Common myeloid progenitor, CD34-positive (primary cell): ENCODE measurements at regions not wholly inside any gene's neighbourhood (a gene's known extent, or its start where the extent isn't known, plus 50 kb on each side); places are given as distances from the start of the nearest gene placed in this dataset.
"Not testable (repeated sequence)": the region's sequence is repeated elsewhere in the genome, so short reads cannot be mapped to it uniquely, and the experiment has no call there.

Source experiments
- CTCF ChIA-PET: fragments of 350-600 bp; sonication (Branson Sonifier 250); formaldehyde crosslinking; loops from one replicate; lab custom pipeline; 2021; ENCODE audit warnings: antibody characterized with exemption; lab: Charles Lee
- POLR2A ChIA-PET: fragments of 350-600 bp; sonication (Branson Sonifier 250); formaldehyde crosslinking; loops from one replicate; lab custom pipeline; 2021; ENCODE audit warnings: antibody characterized with exemption; lab: Charles Lee
- DNase-seq, 3 donors: peaks; one replicate each; pipeline versions ENCODE4 v3.0.0 to v3.0.0-alpha.2; 2013
- H3K27ac ChIP-seq, 2 experiments: 1 replicate in 1 of 2; 2 replicates in 1 of 2; pipeline ENCODE4 v1.7.0; 2013; ENCODE audit warnings: inconsistent platforms in 2 of 2, low read length in 2 of 2, mild to moderate bottlenecking in 2 of 2, low read depth in 1 of 2, moderate library complexity in 1 of 2; ENCODE audit not compliant: severe bottlenecking in 2 of 2, insufficient read depth in 1 of 2, poor library complexity in 1 of 2
- H3K27me3 ChIP-seq, 5 experiments: replicated peaks in 2 of 5; 1 replicate in 3 of 5; 2 replicates in 2 of 5; pipeline versions ENCODE4 v1.6.1 to v1.7.0; 2013; ENCODE audit warnings: low read length in 4 of 5, mild to moderate bottlenecking in 2 of 5, moderate library complexity in 2 of 5, inconsistent platforms in 1 of 5; ENCODE audit not compliant: insufficient read depth in 5 of 5, control insufficient read depth in 4 of 5
- H3K36me3 ChIP-seq, 4 experiments: 1 replicate in 2 of 4; 2 replicates in 2 of 4; pipeline versions ENCODE4 v1.6.1 to v1.7.0; 2013; ENCODE audit warnings: low read length in 3 of 4, control low read depth in 1 of 4, mild to moderate bottlenecking in 1 of 4; ENCODE audit not compliant: control insufficient read depth in 4 of 4, insufficient read depth in 4 of 4
- H3K4me1 ChIP-seq, 4 experiments: 1 replicate in 3 of 4; 2 replicates in 1 of 4; pipeline versions ENCODE4 v1.6.1 to v1.7.1; 2013; ENCODE audit warnings: low read length in 3 of 4, mild to moderate bottlenecking in 3 of 4, control low read depth in 1 of 4, inconsistent platforms in 1 of 4, moderate library complexity in 1 of 4; ENCODE audit not compliant: control insufficient read depth in 4 of 4, insufficient read depth in 4 of 4; ENCODE audit errors: control extremely low read depth in 1 of 4
- H3K4me3 ChIP-seq, 7 experiments: 1 replicate in 4 of 7; 2 replicates in 3 of 7; pipeline versions ENCODE4 v1.5.1 to v1.7.0; 2013; ENCODE audit warnings: mild to moderate bottlenecking in 7 of 7, low read length in 6 of 7, moderate library complexity in 6 of 7, inconsistent platforms in 2 of 7, low read depth in 2 of 7, control low read depth in 1 of 7; ENCODE audit not compliant: insufficient read depth in 4 of 7, control insufficient read depth in 1 of 7; ENCODE audit errors: extremely low read depth in 1 of 7
- H3K9me3 ChIP-seq, 5 experiments: 1 replicate in 4 of 5; 2 replicates in 1 of 5; pipeline versions ENCODE4 v1.6.1 to v1.7.1; 2013; ENCODE audit warnings: low read length in 4 of 5, mild to moderate bottlenecking in 2 of 5, inconsistent platforms in 1 of 5, low read depth in 1 of 5, moderate library complexity in 1 of 5; ENCODE audit not compliant: control insufficient read depth in 4 of 5, insufficient read depth in 2 of 5; ENCODE audit errors: control extremely low read depth in 1 of 5
- WGBS: methylation state at CpG from one replicate; pipeline ENCODE4 v1.1.5; 2013; ENCODE audit not compliant: insufficient coverage; 5-methylcytosine and 5-hydroxymethylcytosine counted together

DNA sequence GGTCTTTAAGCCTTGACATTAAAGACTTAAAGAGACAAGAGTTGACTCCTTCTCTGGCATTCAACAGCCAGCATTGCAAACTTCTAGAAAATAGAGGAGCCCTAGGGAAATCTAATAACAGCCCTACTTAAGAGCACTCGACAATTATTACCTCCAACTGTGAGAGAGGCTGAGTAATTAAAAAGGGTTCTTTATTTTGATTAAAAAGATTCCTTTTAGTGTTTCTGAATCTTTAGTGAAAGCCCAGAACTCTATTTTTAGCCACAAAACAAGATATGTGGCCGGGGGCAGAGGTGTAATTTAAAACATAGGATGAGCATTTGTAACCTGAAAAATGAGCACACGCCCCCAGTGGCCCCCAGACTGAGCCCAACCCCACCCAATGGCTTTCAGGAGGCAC is 222.3 kb downstream of the SMAD2 start:
- peaks cover 0 to 2% (median 0%) of the 10 kb centered on the region in 5 experiments for H3K9me3 ChIP-seq
- H3K27ac ChIP-seq: no peak overlapping the region
- WGBS: 93% methylated on average over 2 of the region's 3 CpGs
- H3K4me3 ChIP-seq: no peak overlapping the region
- DNase-seq: no peak
- ChIA-PET POLR2A (no interaction called here), CTCF (no interaction called here)
- no peaks in the 10 kb centered on the region for H3K36me3 ChIP-seq
- no peaks in the 10 kb centered on the region for H3K4me1 ChIP-seq
- peaks cover 0 to 4% (median 3%) of the 10 kb centered on the region in 5 experiments for H3K27me3 ChIP-seq

DNA sequence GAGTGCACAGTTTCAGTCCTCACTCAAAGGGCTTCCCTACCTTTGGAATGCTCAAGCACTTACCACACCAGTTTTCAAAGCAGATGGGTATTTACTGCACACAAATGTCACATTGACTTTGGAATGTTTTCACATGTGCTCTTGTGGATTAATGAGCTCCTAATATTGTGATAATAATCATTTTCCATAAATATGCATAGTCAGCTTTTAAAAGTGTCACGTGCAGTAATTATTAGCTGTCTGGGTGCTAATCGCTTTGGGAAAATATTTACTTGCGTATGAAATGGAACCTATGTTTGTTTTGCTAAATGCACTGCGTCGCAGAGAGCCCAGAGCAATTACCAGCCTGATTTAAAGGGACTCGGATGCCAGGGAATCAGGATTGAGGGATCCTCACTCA is 229.3 kb downstream of the SMAD2 start:
- H3K36me3 ChIP-seq: no peaks in the 10 kb centered on the region
- whole genome bisulfite sequencing: 99% methylated on average over 6 of the region's 6 CpGs
- H3K27ac ChIP-seq: no peak overlapping the region
- H3K27me3 ChIP-seq: peaks cover 0 to 7% (median 3%) of the 10 kb centered on the region in 5 experiments
- POLR2A ChIA-PET: no interaction called here
- H3K4me1 ChIP-seq: no peaks in the 10 kb centered on the region
- peaks cover 0 to 2% (median 0%) of the 10 kb centered on the region in 5 experiments for H3K9me3 ChIP-seq
- CTCF ChIA-PET: no interaction called here
- DNase-seq: no peak
- no peak overlapping the region for H3K4me3 ChIP-seq

DNA sequence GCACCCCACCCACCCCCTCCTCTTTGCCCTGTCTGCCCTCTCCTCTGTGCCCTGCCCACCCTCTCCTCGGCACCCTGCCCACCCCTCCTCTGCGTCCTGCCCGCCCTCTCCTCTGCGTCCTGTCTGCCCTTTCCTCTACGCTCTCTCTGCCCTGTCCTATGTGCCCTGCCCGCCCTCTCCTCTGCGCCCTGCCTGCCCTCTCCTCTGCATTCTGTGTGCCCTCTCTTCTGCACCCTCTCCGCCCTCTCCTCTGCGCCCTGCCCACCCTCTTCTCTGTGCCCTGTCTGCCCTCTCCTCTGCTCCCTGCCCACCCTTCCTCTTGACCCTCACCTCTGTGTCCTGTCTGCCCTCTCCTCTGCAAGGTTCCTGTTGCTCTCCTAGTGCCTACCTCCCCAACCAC is 233.6 kb downstream of the SMAD2 start:
- Histone ChIP-seq H3K27ac (no peak overlapping the region), H3K4me3 (no peak overlapping the region), H3K27me3 (peaks cover 2 to 14% (median 6%) of the 10 kb centered on the region in 5 experiments), H3K4me1 (no peaks in the 10 kb centered on the region), H3K36me3 (no peaks in the 10 kb centered on the region), H3K9me3 (no peaks in the 10 kb centered on the region)
- ChIA-PET CTCF (no interaction called here), POLR2A (no interaction called here)
- DNase-seq: no peak
- 83% methylated on average over 8 of the region's 9 CpGs for WGBS

DNA sequence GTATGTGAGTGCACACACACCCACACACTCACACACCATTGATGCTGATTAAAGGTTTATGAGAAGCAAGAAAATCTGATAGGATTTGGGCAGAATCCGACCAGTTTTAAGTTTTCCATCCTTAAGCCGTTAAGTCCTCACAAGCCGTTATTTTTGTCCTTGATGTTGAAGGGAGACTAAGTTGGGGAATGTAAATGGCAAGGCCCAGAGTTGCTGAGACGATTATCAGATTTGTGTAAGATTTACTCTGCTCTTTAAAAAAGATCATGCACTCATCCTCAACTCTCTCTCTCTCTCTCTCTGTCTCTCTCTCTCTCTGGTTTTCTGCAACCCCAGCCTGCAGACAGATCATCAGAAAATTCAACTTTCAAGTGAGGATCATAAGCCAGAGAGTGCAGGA is 238.8 kb downstream of the SMAD2 start:
- CTCF ChIA-PET: no interaction called here
- no peak for DNase-seq
- no peaks in the 10 kb centered on the region for H3K36me3 ChIP-seq
- no CpG with 5 or more reads among the region's 4 CpGs for WGBS
- no peak overlapping the region for H3K4me3 ChIP-seq
- POLR2A ChIA-PET: no interaction called here
- no peaks in the 10 kb centered on the region for H3K9me3 ChIP-seq
- no peaks in the 10 kb centered on the region for H3K4me1 ChIP-seq
- H3K27ac ChIP-seq: no peak overlapping the region
- H3K27me3 ChIP-seq: peaks cover 0 to 16% (median 10%) of the 10 kb centered on the region in 5 experiments

DNA sequence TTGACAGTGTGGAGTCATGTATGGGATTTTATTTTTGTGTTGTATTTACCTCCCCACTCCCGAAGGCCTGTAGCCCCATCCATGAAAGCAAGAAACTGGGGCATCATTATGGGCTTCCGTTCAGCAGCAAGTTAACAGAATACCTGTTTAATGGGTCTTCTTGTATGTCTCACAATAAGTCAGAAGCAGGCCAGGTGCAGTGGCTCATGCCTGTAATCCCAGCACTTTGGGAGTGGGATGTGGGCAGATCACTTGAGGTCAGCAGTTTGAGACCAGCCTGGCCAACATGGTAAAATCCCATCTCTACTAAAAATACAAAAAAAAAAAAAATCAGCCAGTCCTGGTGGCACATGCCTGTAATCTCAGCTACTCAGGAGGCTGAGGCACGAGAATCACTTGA is 239.7 kb downstream of the SMAD2 start:
- H3K9me3 ChIP-seq, H3K27ac ChIP-seq, H3K4me1 ChIP-seq, POLR2A ChIA-PET, H3K4me3 ChIP-seq, H3K36me3 ChIP-seq, CTCF ChIA-PET, DNase-seq: not testable (repeated sequence)
- peaks cover 2 to 14% (median 10%) of the 10 kb centered on the region in 5 experiments for H3K27me3 ChIP-seq
- 100% methylated on average over 3 of the region's 3 CpGs for WGBS

DNA sequence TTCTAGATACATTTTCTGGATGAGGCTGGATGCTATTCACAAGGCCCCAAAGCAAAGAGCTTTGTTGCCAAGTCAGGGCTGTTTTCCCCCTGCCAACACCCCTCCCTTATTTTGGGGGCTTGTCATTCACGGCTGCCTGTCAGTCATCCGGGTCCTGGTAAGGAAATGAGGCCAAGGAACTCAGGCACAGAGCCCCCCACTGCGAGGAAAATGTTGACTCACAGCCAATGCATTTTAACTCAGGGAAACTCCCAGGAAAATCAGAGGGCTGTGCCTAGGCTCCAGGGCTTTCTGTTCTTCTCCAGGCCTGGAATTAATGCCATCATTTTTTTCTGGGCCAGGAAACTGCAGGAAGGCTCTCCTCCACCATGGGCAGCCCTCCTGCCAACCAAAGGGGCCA is 241.1 kb downstream of the SMAD2 start:
- DNase-seq: no peak
- POLR2A ChIA-PET: no interaction called here
- CTCF ChIA-PET: no interaction called here
- 58% methylated on average over 3 of the region's 3 CpGs for WGBS
- H3K27ac ChIP-seq: no peak overlapping the region
- no peaks in the 10 kb centered on the region for H3K36me3 ChIP-seq
- H3K4me3 ChIP-seq: no peak overlapping the region
- no peaks in the 10 kb centered on the region for H3K4me1 ChIP-seq
- no peaks in the 10 kb centered on the region for H3K9me3 ChIP-seq
- H3K27me3 ChIP-seq: peaks cover 2 to 14% (median 10%) of the 10 kb centered on the region in 5 experiments

DNA sequence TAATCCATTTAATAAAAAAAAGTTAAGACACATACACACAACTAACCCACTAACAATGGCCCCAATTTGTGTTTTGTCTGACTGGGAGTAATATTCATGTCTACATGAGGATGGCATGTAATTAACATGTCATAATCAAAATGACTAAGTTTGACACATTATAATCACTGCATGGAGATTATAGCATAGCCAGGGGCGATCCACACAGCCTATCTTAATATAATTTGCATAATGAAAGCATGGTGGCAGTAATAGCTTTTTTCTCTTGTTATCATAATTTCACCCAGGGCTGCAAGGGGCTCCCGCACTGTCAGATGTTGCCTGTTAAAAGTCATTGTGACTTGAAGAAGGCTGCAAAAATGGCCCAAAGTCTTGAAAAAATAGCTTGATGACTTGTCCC is 243.7 kb downstream of the SMAD2 start:
- DNase-seq: no peak
- H3K4me3 ChIP-seq: no peak overlapping the region
- no peaks in the 10 kb centered on the region for H3K9me3 ChIP-seq
- no peaks in the 10 kb centered on the region for H3K36me3 ChIP-seq
- no peak overlapping the region for H3K27ac ChIP-seq
- H3K4me1 ChIP-seq: no peaks in the 10 kb centered on the region
- POLR2A ChIA-PET: no interaction called here
- peaks cover 2 to 5% (median 4%) of the 10 kb centered on the region in 5 experiments for H3K27me3 ChIP-seq
- no CpG with 5 or more reads among the region's 2 CpGs for WGBS
- CTCF ChIA-PET: no interaction called here
